Breast epithelium (tissue), 3 donors: ENCODE measurements at regions not wholly inside any gene's neighbourhood (a gene's known extent, or its start where the extent isn't known, plus 50 kb on each side); places are given as distances from the start of the nearest gene placed in this dataset.

ENCODE experiments used
- POLR2A ChIP-seq: fragments of 450-650 bp; IDR thresholded peaks from one replicate; pipeline ENCODE4 v1.6.1; 2016; ENCODE audit warnings: antibody characterized with exemption, mild to moderate bottlenecking, moderate library complexity
- POLR2AphosphoS5 ChIP-seq, 3 donors: sonication (generic); formaldehyde crosslinking; IDR thresholded peaks; one replicate each; pipeline ENCODE4 v1.6.1; 2017; ENCODE audit warnings: antibody characterized with exemption in 3 of 3
- TF ChIP-seq, protein P1 (sequence below), 3 donors: fragments of 450-650 bp; IDR thresholded peaks; one replicate each; pipeline ENCODE4 v1.5.1; 2016 to 2017; ENCODE audit warnings: antibody characterized with exemption in 3 of 3, mild to moderate bottlenecking in 3 of 3, moderate library complexity in 3 of 3

DNA sequence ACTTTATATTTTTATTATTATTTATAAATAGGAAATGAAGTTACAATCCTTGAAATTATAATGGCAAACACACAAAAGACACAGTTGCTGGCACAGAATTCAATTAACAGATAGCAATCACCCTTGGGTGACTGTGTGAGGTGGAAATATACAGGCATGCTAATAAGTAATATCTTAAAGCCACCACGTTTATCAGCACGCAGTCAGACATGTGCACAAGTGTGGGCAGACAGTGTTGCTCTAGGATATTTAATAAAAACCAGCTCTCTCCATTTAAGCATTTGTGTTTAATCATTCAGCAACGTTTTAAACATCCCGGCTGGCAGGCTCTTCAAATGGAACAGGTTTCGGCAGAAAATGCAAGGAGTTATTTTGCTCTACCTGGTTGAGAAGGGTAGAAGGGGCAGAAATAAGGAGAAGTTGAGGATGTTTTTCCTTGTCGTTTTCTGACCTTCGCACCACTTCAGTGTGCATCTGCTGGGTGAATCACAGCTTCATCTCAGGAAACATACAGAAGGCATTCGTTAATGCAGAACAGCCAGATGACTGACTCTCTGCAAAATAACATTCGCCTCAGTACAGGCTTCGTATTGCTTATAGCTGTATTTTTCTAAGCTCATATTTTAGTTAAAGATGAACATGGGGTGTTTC, 585.1 kb downstream of the QKI start:
- TF ChIP-seq, protein P1, sequence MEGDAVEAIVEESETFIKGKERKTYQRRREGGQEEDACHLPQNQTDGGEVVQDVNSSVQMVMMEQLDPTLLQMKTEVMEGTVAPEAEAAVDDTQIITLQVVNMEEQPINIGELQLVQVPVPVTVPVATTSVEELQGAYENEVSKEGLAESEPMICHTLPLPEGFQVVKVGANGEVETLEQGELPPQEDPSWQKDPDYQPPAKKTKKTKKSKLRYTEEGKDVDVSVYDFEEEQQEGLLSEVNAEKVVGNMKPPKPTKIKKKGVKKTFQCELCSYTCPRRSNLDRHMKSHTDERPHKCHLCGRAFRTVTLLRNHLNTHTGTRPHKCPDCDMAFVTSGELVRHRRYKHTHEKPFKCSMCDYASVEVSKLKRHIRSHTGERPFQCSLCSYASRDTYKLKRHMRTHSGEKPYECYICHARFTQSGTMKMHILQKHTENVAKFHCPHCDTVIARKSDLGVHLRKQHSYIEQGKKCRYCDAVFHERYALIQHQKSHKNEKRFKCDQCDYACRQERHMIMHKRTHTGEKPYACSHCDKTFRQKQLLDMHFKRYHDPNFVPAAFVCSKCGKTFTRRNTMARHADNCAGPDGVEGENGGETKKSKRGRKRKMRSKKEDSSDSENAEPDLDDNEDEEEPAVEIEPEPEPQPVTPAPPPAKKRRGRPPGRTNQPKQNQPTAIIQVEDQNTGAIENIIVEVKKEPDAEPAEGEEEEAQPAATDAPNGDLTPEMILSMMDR (IDR thresholded peaks at IDR 0.05): no peak
- TF ChIP-seq POLR2AphosphoS5 (IDR thresholded peaks at IDR 0.05): no peak
- TF ChIP-seq POLR2A: no peak
